ENCODE measurements at regions not wholly inside any gene's neighbourhood (a gene's known extent, or its start where the extent isn't known, plus 50 kb on each side); places are given as distances from the start of the nearest gene placed in this dataset.
"Not testable (repeated sequence)": the region's sequence is repeated elsewhere in the genome, so short reads cannot be mapped to it uniquely, and the experiment has no call there.

DNA sequence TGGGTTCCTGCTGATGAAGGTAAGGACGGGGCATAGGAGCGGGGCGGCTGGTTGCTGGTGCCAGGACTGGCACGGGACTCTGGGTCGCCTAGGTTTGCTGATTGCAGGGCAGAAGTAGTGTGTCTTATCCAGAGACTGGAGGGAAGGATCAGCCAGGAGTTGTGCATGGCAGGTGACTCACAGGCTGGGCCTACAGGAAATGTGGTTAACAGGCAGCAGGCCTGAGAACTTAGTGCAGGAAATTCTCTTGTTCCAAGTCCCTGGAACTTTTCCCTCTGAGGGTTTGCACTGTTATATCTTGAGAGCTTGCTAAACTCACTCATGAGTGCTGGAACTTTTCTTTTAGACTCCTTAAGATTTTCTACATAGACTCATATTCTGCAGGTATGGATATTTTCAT is 95.1 kb downstream of the ANXA2R start:
- H3K4me3 ChIP-seq (ENCODE audit: low read depth, low read length): no peak overlapping the region
- H3K9ac ChIP-seq (ENCODE audit: low read depth, low read length): no peak overlapping the region

GRCh38 chr5:42943931-42944631 is 96.0 kb downstream of the ANXA2R start:
- H3K4me3 ChIP-seq (ENCODE audit: low read depth, low read length): peak overlapping the region; percentile 31
- H3K9me3 ChIP-seq (ENCODE audit: control insufficient read depth, insufficient read depth, low read length): no peaks in the 10 kb centered on the region
- H3K36me3 ChIP-seq (ENCODE audit: control insufficient read depth, insufficient read depth, low read length): no peaks in the 10 kb centered on the region
- H3K27me3 ChIP-seq (ENCODE audit: control insufficient read depth, insufficient read depth, low read length): peaks cover 18% of the 10 kb centered on the region
- no peaks in the 10 kb centered on the region for H3K4me1 ChIP-seq (ENCODE audit: control insufficient read depth, insufficient read depth, low read length)
- H3K9ac ChIP-seq (ENCODE audit: low read depth, low read length): no peak overlapping the region

More for the DNA sequence above, 95.1 kb downstream of the ANXA2R start:
- Histone ChIP-seq H3K9me3 (ENCODE audit: control insufficient read depth, insufficient read depth, low read length) (no peaks in the 10 kb centered on the region), H3K27me3 (ENCODE audit: control insufficient read depth, insufficient read depth, low read length) (peaks cover 18% of the 10 kb centered on the region), H3K4me1 (ENCODE audit: control insufficient read depth, insufficient read depth, low read length) (peaks cover under 1% of the 10 kb centered on the region), H3K36me3 (ENCODE audit: control insufficient read depth, insufficient read depth, low read length) (no peaks in the 10 kb centered on the region)

- Histone ChIP-seq H3K4me3 (ENCODE audit: low read depth, low read length) (no peak overlapping the region), H3K36me3 (ENCODE audit: control insufficient read depth, insufficient read depth, low read length) (no peaks in the 10 kb centered on the region), H3K9me3 (ENCODE audit: control insufficient read depth, insufficient read depth, low read length) (no peaks in the 10 kb centered on the region), H3K4me1 (ENCODE audit: control insufficient read depth, insufficient read depth, low read length) (no peaks in the 10 kb centered on the region), H3K9ac (ENCODE audit: low read depth, low read length) (no peak overlapping the region), H3K27me3 (ENCODE audit: control insufficient read depth, insufficient read depth, low read length) (peaks cover 18% of the 10 kb centered on the region)
These were observed 99.3 kb downstream of the ANXA2R start for GRCh38 chr5:42940853-42941252.

DNA sequence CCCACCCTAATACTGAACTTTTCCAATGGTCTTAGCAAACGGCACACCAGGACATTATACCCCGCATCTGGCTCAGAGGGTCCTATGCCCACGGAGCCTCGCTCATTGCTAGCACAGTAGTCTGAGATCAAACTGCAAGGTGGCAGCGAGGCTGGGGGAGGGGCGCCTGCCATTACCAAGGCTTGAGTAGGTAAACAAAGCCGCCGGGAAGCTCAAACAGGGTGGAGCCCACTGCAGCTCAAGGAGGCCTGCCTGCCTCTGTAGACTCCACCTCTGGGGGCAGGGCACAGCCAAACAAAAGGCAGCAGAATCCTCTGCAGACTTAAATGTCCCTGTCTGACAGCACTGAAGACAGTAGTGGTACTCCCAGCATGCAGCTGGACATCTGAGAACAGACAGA is 108.1 kb downstream of the ANXA2R start:
- not testable (repeated sequence) for H3K36me3 ChIP-seq (ENCODE audit: control insufficient read depth, insufficient read depth, low read length); H3K4me1 ChIP-seq (ENCODE audit: control insufficient read depth, insufficient read depth, low read length); H3K27me3 ChIP-seq (ENCODE audit: control insufficient read depth, insufficient read depth, low read length); H3K9ac ChIP-seq (ENCODE audit: low read depth, low read length); H3K4me3 ChIP-seq (ENCODE audit: low read depth, low read length); H3K9me3 ChIP-seq (ENCODE audit: control insufficient read depth, insufficient read depth, low read length)

DNA sequence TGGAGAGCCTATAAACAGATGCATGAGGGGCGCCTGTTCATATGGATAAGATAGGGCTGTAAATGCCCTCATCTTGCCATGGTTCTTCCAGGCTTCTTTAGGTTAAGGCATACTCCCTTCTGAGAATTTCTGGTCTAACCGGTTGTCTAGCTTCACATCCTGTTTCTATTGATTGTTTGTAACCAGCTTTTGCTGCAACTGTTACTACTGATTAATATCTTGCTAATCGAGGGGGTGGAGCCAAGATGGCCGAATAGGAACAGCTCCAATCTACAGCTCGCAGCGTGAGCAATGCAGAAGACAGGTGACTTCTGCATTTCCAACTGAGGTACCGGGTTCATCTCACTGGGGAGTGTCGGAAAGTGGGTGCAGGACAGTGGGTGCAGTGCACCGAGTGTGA is 108.7 kb downstream of the ANXA2R start:
- H3K27me3 ChIP-seq (ENCODE audit: control insufficient read depth, insufficient read depth, low read length); H3K9me3 ChIP-seq (ENCODE audit: control insufficient read depth, insufficient read depth, low read length); H3K36me3 ChIP-seq (ENCODE audit: control insufficient read depth, insufficient read depth, low read length); H3K4me3 ChIP-seq (ENCODE audit: low read depth, low read length); H3K4me1 ChIP-seq (ENCODE audit: control insufficient read depth, insufficient read depth, low read length); H3K9ac ChIP-seq (ENCODE audit: low read depth, low read length): not testable (repeated sequence)

- Histone ChIP-seq H3K9ac (ENCODE audit: low read depth, low read length) (no peak overlapping the region), H3K4me3 (ENCODE audit: low read depth, low read length) (no peak overlapping the region), H3K36me3 (ENCODE audit: control insufficient read depth, insufficient read depth, low read length) (peaks cover 2% of the 10 kb centered on the region), H3K4me1 (ENCODE audit: control insufficient read depth, insufficient read depth, low read length) (no peaks in the 10 kb centered on the region), H3K9me3 (ENCODE audit: control insufficient read depth, insufficient read depth, low read length) (peaks cover 4% of the 10 kb centered on the region), H3K27me3 (ENCODE audit: control insufficient read depth, insufficient read depth, low read length) (no peaks in the 10 kb centered on the region)
These were observed 109.2 kb downstream of the ANXA2R start for GRCh38 chr5:42930934-42931333.

DNA sequence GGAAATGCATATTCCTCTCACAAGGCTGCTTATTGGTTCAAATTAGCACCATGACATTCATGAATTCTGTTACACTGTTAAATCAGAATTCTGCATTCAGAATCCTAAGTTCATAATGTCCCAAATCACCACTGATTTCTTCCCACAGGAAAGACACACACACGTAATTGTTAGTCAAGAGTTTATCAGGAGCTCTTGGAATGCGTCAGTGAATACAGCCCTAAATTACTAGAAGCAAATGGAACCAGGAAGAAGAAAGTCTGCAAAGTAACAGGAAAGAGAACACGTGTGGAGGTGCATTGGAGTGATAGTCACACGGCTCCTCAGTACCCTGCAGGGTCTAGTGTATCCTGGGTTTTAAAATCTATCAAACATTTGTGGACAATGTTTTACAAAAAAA is 110.2 kb downstream of the ANXA2R start:
- Histone ChIP-seq H3K9ac (ENCODE audit: low read depth, low read length) (no peak overlapping the region), H3K9me3 (ENCODE audit: control insufficient read depth, insufficient read depth, low read length) (peaks cover 4% of the 10 kb centered on the region), H3K4me1 (ENCODE audit: control insufficient read depth, insufficient read depth, low read length) (no peaks in the 10 kb centered on the region), H3K4me3 (ENCODE audit: low read depth, low read length) (no peak overlapping the region), H3K27me3 (ENCODE audit: control insufficient read depth, insufficient read depth, low read length) (no peaks in the 10 kb centered on the region), H3K36me3 (ENCODE audit: control insufficient read depth, insufficient read depth, low read length) (peaks cover 2% of the 10 kb centered on the region)

DNA sequence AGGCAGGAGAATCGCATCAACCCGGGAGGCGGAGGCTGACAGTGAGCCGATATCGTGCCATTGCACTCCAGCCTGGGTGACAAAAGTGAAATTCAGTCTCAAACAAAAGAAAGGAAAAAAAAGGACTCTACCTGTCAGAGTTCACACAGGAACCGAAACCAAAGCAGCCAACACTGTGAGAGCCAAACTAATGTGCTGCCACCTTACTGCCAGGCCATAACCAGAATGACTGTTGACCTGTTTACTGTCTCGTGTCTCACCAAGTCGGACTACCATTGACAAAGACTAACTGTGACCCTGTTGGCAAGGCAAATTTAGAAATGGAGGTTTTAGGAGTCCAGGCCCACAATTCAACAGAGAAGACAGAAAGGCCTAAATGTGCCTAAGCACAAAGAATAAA is 112.4 kb downstream of the ANXA2R start:
- no peaks in the 10 kb centered on the region for H3K4me1 ChIP-seq (ENCODE audit: control insufficient read depth, insufficient read depth, low read length)
- peaks cover 1% of the 10 kb centered on the region for H3K27me3 ChIP-seq (ENCODE audit: control insufficient read depth, insufficient read depth, low read length)
- peaks cover 4% of the 10 kb centered on the region for H3K9me3 ChIP-seq (ENCODE audit: control insufficient read depth, insufficient read depth, low read length)
- H3K9ac ChIP-seq (ENCODE audit: low read depth, low read length): no peak overlapping the region
- no peak overlapping the region for H3K4me3 ChIP-seq (ENCODE audit: low read depth, low read length)
- H3K36me3 ChIP-seq (ENCODE audit: control insufficient read depth, insufficient read depth, low read length): peaks cover 2% of the 10 kb centered on the region

DNA sequence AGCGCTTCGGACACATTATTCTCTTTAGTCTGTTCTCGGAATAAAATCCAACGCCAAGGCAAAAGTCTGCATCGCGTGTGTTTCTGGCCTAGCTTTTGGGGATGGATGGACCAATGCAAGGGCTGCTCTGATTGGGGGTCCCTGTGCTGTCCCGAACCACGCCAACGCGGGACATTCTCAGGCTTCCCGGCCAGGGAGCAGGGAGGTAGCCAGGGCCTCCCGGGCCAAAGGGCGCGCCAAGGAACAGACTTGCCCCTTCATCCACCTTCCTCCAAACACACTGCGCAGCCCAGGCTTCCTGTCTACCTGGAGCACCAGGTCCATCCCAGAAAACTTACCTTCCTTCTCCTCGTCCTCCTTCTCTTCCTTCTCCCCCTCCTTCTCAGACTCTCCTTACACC is 113.0 kb upstream of the SELENOP start:
- Histone ChIP-seq H3K4me1 (ENCODE audit: control insufficient read depth, insufficient read depth, low read length) (no peaks in the 10 kb centered on the region), H3K27me3 (ENCODE audit: control insufficient read depth, insufficient read depth, low read length) (peaks cover 2% of the 10 kb centered on the region), H3K9me3 (ENCODE audit: control insufficient read depth, insufficient read depth, low read length) (no peaks in the 10 kb centered on the region), H3K36me3 (ENCODE audit: control insufficient read depth, insufficient read depth, low read length) (no peaks in the 10 kb centered on the region), H3K4me3 (ENCODE audit: low read depth, low read length) (no peak overlapping the region), H3K9ac (ENCODE audit: low read depth, low read length) (no peak overlapping the region)

GRCh38 chr5:42924226-42924625 is 112.5 kb upstream of the SELENOP start:
- H3K9me3 ChIP-seq (ENCODE audit: control insufficient read depth, insufficient read depth, low read length): no peaks in the 10 kb centered on the region
- H3K9ac ChIP-seq (ENCODE audit: low read depth, low read length): no peak overlapping the region
- H3K4me1 ChIP-seq (ENCODE audit: control insufficient read depth, insufficient read depth, low read length): no peaks in the 10 kb centered on the region
- no peak overlapping the region for H3K4me3 ChIP-seq (ENCODE audit: low read depth, low read length)
- no peaks in the 10 kb centered on the region for H3K36me3 ChIP-seq (ENCODE audit: control insufficient read depth, insufficient read depth, low read length)
- peaks cover 2% of the 10 kb centered on the region for H3K27me3 ChIP-seq (ENCODE audit: control insufficient read depth, insufficient read depth, low read length)

DNA sequence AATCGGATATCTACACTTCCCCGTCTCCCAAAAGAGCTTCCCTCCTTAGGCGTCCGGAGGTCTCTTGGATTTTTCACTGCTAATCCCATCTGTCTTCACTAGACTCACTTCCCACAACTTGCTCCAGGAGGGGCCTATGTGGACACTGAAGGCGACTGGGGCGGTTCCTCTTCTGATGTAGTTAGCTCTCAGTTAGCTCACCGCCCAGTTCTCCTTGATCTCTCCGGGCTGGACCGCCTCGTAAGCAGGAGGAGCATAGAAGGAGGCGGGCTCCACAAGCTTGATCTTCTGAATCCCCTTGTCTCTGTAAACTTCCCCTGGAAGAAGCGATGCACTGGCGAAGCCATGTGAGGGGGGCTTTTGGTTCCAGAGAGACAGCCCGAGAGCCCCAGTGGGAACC is 112.0 kb upstream of the SELENOP start:
- H3K36me3 ChIP-seq (ENCODE audit: control insufficient read depth, insufficient read depth, low read length): no peaks in the 10 kb centered on the region

DNA sequence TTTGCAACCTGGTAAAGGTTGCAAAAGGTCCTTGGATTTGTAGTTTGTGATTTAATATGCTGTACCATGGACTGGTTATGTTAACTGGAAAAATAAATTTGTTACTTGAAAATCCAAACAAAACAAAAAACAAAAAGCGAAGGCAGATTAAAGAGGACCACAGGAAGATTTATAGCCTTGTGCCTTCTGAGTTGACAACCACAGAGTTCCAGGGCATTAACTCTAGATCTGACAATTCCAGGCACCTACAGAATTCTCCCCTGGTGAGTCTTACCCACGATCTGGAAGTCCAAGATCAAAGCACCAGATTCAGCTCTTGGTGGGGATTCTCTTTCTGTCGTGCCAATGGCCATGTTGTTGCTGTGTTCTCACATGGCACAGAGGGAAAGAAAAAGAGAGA is 107.9 kb upstream of the SELENOP start:
- Histone ChIP-seq H3K9ac (ENCODE audit: low read depth, low read length) (no peak overlapping the region), H3K4me1 (ENCODE audit: control insufficient read depth, insufficient read depth, low read length) (no peaks in the 10 kb centered on the region), H3K36me3 (ENCODE audit: control insufficient read depth, insufficient read depth, low read length) (no peaks in the 10 kb centered on the region), H3K27me3 (ENCODE audit: control insufficient read depth, insufficient read depth, low read length) (peaks cover 2% of the 10 kb centered on the region), H3K9me3 (ENCODE audit: control insufficient read depth, insufficient read depth, low read length) (no peaks in the 10 kb centered on the region), H3K4me3 (ENCODE audit: low read depth, low read length) (no peak overlapping the region)

More for the DNA sequence above, 112.0 kb upstream of the SELENOP start:
- H3K4me3 ChIP-seq (ENCODE audit: low read depth, low read length): no peak overlapping the region
- no peak overlapping the region for H3K9ac ChIP-seq (ENCODE audit: low read depth, low read length)
- no peaks in the 10 kb centered on the region for H3K4me1 ChIP-seq (ENCODE audit: control insufficient read depth, insufficient read depth, low read length)
- H3K27me3 ChIP-seq (ENCODE audit: control insufficient read depth, insufficient read depth, low read length): peaks cover 2% of the 10 kb centered on the region
- H3K9me3 ChIP-seq (ENCODE audit: control insufficient read depth, insufficient read depth, low read length): no peaks in the 10 kb centered on the region
